Neutrophil (primary cell): ENCODE measurements at regions not wholly inside any gene's neighbourhood (a gene's known extent, or its start where the extent isn't known, plus 50 kb on each side); places are given as distances from the start of the nearest gene placed in this dataset.

Experiments used
- H3K27ac ChIP-seq: fragments of 200-600 bp; sonication (generic); 2 replicates; pipeline ENCODE4 v1.5.1; 2016; ENCODE audit warnings: mild to moderate bottlenecking, moderate library complexity
- H3K27me3 ChIP-seq: fragments of 200-600 bp; sonication (generic); 2 replicates; pipeline ENCODE4 v1.6.0; 2016; ENCODE audit warnings: mild to moderate bottlenecking
- H3K36me3 ChIP-seq: fragments of 200-600 bp; sonication (generic); 2 replicates; pipeline ENCODE4 v1.5.1; 2017
- H3K4me1 ChIP-seq, 2 experiments: fragments of 200-600 bp in 1 of 2; sonication (generic) in 1 of 2; 1 replicate in 1 of 2; 2 replicates in 1 of 2; pipeline versions ENCODE4 v1.5.1 to v1.6.1; 2013 to 2016; ENCODE audit warnings: low read depth in 1 of 2, low read length in 1 of 2, mild to moderate bottlenecking in 1 of 2, moderate library complexity in 1 of 2; ENCODE audit not compliant: control insufficient read depth in 1 of 2, insufficient read depth in 1 of 2
- H3K4me3 ChIP-seq, 2 experiments: fragments of 200-600 bp in 1 of 2; sonication (generic) in 1 of 2; 1 replicate in 1 of 2; 2 replicates in 1 of 2; pipeline ENCODE4 v1.5.1; 2013 to 2016; ENCODE audit warnings: low read depth in 1 of 2, low read length in 1 of 2, mild to moderate bottlenecking in 1 of 2, moderate library complexity in 1 of 2
- H3K9me3 ChIP-seq: fragments of 200-600 bp; sonication (generic); 2 replicates; pipeline ENCODE4 v1.5.1; 2016
- TF ChIP-seq, protein P1 (sequence below): fragments of 200-600 bp; sonication (generic); IDR thresholded peaks from 2 replicates; pipeline ENCODE4 v1.5.1; 2016; ENCODE audit warnings: antibody characterized with exemption

DNA sequence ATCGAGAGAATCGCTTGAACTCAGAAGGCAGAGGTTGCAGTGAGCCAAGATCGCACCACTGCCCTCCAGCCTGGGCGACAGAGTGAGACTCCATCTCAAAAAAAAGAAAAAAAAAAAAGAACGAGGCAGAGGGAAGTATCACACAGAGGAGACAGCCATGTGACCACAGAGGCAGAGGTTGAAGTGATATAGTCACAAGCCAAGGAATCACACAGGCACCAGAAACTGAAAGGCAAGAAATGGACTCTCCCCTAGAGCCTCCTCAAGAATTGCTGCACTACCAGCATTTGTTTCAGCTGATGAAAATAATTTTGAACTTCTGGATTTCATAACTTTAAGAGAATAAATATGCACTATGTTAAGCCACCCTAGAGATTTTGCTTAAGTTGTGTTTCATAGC, 459.6 kb downstream of the PTPRC start:
- H3K9me3 ChIP-seq, result no peaks in the 10 kb centered on the region
- H3K4me3 ChIP-seq, result no peak overlapping the region
- TF ChIP-seq, protein P1, sequence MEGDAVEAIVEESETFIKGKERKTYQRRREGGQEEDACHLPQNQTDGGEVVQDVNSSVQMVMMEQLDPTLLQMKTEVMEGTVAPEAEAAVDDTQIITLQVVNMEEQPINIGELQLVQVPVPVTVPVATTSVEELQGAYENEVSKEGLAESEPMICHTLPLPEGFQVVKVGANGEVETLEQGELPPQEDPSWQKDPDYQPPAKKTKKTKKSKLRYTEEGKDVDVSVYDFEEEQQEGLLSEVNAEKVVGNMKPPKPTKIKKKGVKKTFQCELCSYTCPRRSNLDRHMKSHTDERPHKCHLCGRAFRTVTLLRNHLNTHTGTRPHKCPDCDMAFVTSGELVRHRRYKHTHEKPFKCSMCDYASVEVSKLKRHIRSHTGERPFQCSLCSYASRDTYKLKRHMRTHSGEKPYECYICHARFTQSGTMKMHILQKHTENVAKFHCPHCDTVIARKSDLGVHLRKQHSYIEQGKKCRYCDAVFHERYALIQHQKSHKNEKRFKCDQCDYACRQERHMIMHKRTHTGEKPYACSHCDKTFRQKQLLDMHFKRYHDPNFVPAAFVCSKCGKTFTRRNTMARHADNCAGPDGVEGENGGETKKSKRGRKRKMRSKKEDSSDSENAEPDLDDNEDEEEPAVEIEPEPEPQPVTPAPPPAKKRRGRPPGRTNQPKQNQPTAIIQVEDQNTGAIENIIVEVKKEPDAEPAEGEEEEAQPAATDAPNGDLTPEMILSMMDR, result no peak
- H3K4me1 ChIP-seq, result peaks cover 23 to 24% of the 10 kb centered on the region in 2 experiments
- no peaks in the 10 kb centered on the region for H3K27me3 ChIP-seq
- H3K27ac ChIP-seq, result no peak overlapping the region
- H3K36me3 ChIP-seq, result no peaks in the 10 kb centered on the region

DNA sequence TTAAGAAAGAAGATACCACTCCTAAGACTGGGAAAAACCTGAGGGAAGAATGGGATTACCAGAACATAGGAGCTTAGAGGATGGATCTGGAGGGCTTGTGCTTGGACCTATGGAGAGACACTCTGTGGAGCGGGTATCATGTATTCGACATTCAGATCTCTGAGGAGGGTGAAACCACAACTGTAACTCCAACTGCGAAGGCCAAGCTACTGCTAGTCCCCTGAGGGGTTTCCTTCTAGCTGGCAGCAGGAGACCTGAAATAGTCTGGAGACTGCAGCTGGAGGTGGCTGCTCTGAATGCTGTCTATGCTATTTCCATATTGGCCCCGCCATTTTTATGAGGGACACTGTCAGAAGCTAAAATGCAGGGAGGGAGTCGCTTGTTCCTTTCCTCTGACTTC, 462.3 kb downstream of the PTPRC start:
- no peaks in the 10 kb centered on the region for H3K9me3 ChIP-seq
- H3K4me1 ChIP-seq, result peaks cover 13% of the 10 kb centered on the region in 2 experiments
- TF ChIP-seq, protein P1, result no peak
- no peaks in the 10 kb centered on the region for H3K27me3 ChIP-seq
- no peak overlapping the region for H3K27ac ChIP-seq
- H3K4me3 ChIP-seq, result no peak overlapping the region
- H3K36me3 ChIP-seq, result no peaks in the 10 kb centered on the region

DNA sequence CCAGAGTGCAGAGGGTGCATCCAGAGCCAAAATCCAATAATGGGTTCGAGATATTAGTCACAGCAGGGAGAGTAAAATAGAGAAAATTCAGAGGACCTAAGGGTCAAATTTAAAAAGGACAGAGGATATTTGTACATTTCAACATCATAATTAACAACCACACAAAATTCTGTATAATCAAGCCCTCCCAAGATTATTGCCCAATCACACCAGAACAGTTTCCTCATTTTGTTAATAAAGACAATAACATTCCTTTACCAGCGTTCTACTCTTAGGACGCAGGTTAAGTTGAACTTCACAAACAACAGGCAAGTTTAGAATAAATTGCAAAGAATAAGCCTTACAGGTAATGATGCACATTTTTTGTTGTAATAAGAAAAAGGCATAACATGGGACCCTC, 462.8 kb downstream of the PTPRC start:
- no peaks in the 10 kb centered on the region for H3K9me3 ChIP-seq
- no peak overlapping the region for H3K4me3 ChIP-seq
- no peak overlapping the region for H3K27ac ChIP-seq
- H3K4me1 ChIP-seq, result peaks cover 8% of the 10 kb centered on the region in 2 experiments
- TF ChIP-seq, protein P1, result no peak
- no peaks in the 10 kb centered on the region for H3K36me3 ChIP-seq
- no peaks in the 10 kb centered on the region for H3K27me3 ChIP-seq

DNA sequence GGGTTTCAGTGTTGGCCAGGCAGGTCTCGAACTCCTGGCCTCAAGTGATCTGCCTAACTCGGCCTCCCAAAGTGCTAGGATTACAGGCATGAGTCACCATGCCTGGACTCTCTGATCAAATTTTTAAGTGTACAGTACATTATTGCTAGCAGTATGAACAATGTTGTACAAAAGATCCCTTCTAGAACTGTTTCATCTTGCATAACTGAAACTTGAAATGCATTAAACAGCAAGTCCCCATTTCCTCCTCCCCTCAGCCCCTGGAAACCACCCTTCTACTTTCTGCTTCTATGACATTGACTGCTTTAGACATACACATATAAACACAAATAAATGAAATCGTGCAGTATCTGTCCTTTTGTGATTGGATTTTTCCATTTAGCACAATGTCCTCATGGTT, 463.4 kb downstream of the PTPRC start:
- TF ChIP-seq, protein P1, result no peak
- Histone ChIP-seq H3K4me3 (no peak overlapping the region), H3K9me3 (no peaks in the 10 kb centered on the region)

DNA sequence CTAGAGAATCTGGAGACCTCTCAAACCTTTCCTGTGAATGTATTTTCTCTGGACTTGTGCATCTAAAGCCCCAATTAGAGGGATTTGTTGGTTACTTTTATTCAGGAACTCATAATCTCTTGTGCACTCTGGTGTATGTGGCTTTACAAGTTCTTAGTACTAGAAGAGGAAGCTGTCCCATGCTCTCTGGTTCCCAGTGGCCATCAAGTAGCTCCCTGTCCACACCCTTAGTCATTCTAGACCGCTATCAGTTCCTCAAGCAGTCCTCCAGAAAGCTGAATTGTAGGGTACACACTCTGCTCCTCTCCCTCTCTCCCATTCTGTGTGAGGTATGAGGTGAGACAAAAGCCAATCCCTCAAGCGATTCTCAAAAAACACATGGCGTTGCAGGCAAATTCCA, 470.3 kb downstream of the PTPRC start:
- Histone ChIP-seq H3K27ac (no peak overlapping the region), H3K4me1 (no peaks in the 10 kb centered on the region), H3K9me3 (no peaks in the 10 kb centered on the region), H3K27me3 (no peaks in the 10 kb centered on the region), H3K4me3 (no peak overlapping the region), H3K36me3 (no peaks in the 10 kb centered on the region)
- TF ChIP-seq, protein P1, result no peak

More for the DNA sequence above, 463.4 kb downstream of the PTPRC start:
- no peaks in the 10 kb centered on the region for H3K36me3 ChIP-seq
- H3K27ac ChIP-seq, result no peak overlapping the region
- H3K4me1 ChIP-seq, result peaks cover 2% of the 10 kb centered on the region in 2 experiments
- H3K27me3 ChIP-seq, result no peaks in the 10 kb centered on the region

DNA sequence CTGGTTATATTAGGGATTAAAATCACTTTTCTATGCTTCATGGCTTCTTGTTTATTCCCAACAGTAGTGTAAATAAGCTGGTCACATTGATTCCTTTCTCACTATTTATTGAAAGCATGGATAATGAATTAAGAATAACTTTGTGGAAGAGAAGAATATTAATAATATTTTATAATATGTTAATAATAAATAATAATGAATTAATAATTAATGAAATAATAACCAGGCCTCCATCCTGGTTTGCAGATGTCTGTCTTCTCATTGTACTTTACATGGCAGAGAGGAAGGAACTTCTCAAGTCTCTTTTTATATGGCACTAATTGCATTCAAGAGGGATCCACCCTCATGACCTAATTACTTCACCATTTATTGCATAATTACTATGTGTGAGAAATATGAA, 473.5 kb downstream of the PTPRC start:
- Histone ChIP-seq H3K27ac (no peak overlapping the region), H3K4me1 (no peaks in the 10 kb centered on the region), H3K4me3 (no peak overlapping the region), H3K9me3 (no peaks in the 10 kb centered on the region), H3K36me3 (no peaks in the 10 kb centered on the region), H3K27me3 (no peaks in the 10 kb centered on the region)
- TF ChIP-seq, protein P1, result no peak
